Lung (tissue), 11 donors: ENCODE measurements at regions not wholly inside any gene's neighbourhood (a gene's known extent, or its start where the extent isn't known, plus 50 kb on each side); places are given as distances from the start of the nearest gene placed in this dataset.
"Not testable (repeated sequence)": the region's sequence is repeated elsewhere in the genome, so short reads cannot be mapped to it uniquely, and the experiment has no call there.

Experiments
- ATAC-seq: fragments of 200-7000 bp; cut with Tn5 transposase; one replicate; pipeline ENCODE4 v1.9.1; 2020; ENCODE audit warnings: moderate number of reproducible peaks; ENCODE audit not compliant: insufficient read depth, low FRiP score
- DNase-seq, 3 donors: peaks; one replicate each; pipeline ENCODE4 v3.0.0-alpha.2; 2013 to 2017
- H3K27ac ChIP-seq, 2 donors: one replicate each; pipeline ENCODE4 v1.5.1; 2013; ENCODE audit warnings: mild to moderate bottlenecking in 2 of 2, moderate library complexity in 2 of 2, control low read depth in 1 of 2, inconsistent platforms in 1 of 2, low read depth in 1 of 2, low read length in 1 of 2
- H3K27me3 ChIP-seq, 3 donors: one replicate each; pipeline ENCODE4 v1.5.1; 2013; ENCODE audit warnings: low read length in 2 of 3; ENCODE audit not compliant: control insufficient read depth in 3 of 3, insufficient read depth in 3 of 3
- H3K36me3 ChIP-seq, 4 donors: one replicate each; pipeline ENCODE4 v1.5.1; 2013; ENCODE audit warnings: low read length in 4 of 4, mild to moderate bottlenecking in 1 of 4, moderate library complexity in 1 of 4; ENCODE audit not compliant: control insufficient read depth in 4 of 4, insufficient read depth in 4 of 4
- H3K4me1 ChIP-seq, 5 donors: one replicate each; pipeline ENCODE4 v1.5.1; 2013; ENCODE audit warnings: low read length in 5 of 5, mild to moderate bottlenecking in 2 of 5, moderate library complexity in 1 of 5; ENCODE audit not compliant: control insufficient read depth in 5 of 5, insufficient read depth in 5 of 5
- H3K4me3 ChIP-seq: one replicate; pipeline ENCODE4 v1.5.1; 2013; ENCODE audit warnings: mild to moderate bottlenecking, control low read depth, moderate library complexity
- H3K9ac ChIP-seq, 2 donors: one replicate each; pipeline ENCODE4 v1.5.1; 2013; ENCODE audit warnings: low read length in 2 of 2, control low read depth in 1 of 2; ENCODE audit not compliant: insufficient read depth in 1 of 2
- H3K9me3 ChIP-seq, 4 donors: one replicate each; pipeline ENCODE4 v1.5.1; 2013; ENCODE audit warnings: low read length in 3 of 4, mild to moderate bottlenecking in 1 of 4, moderate library complexity in 1 of 4; ENCODE audit not compliant: control insufficient read depth in 4 of 4, insufficient read depth in 3 of 4
- CTCF ChIP-seq: IDR thresholded peaks from 2 replicates; pipeline ENCODE4 v1.5.1; 2012; ENCODE audit warnings: mild to moderate bottlenecking; ENCODE audit errors: control extremely low read depth, extremely low read depth
- WGBS, 2 donors: extraction: QIAGEN DNeasy Blood & Tissue Kit; methylation state at CpG; one replicate each; pipeline ENCODE4 v1.1.7; 2013; 5-methylcytosine and 5-hydroxymethylcytosine counted together
- donor health status: control.
- donor health status: control.
- donor health status: Bipolar disorder and iron deficiency.
- donor health status: healthy.
- donor health status: DM: yes; HTN: yes; CAD: no.

GRCh38 chr5:130295235-130295634, 391.0 kb downstream of the CHSY3 start:
- H3K4me1 ChIP-seq, result no peaks in the 10 kb centered on the region
- DNase-seq (no peak), ATAC-seq (no peak)
- H3K27ac ChIP-seq, result no peak overlapping the region
- no peak overlapping the region for H3K4me3 ChIP-seq
- no peaks in the 10 kb centered on the region for H3K36me3 ChIP-seq
- no peak for TF ChIP-seq CTCF
- H3K27me3 ChIP-seq, result no peaks in the 10 kb centered on the region
- 93 to 100% methylated on average over 1 of the region's 1 CpG for WGBS, 2 donors
- H3K9ac ChIP-seq, result no peak overlapping the region
- no peaks in the 10 kb centered on the region for H3K9me3 ChIP-seq

GRCh38 chr5:130294798-130295197, 390.5 kb downstream of the CHSY3 start:
- not testable (repeated sequence) for DNase-seq, H3K9me3 ChIP-seq, H3K36me3 ChIP-seq, H3K9ac ChIP-seq, ATAC-seq, H3K27ac ChIP-seq, H3K4me1 ChIP-seq, H3K27me3 ChIP-seq, H3K4me3 ChIP-seq
- WGBS, 2 donors, result 96% methylated on average over 3 of the region's 3 CpGs

GRCh38 chr5:130290219-130290618, 386.0 kb downstream of the CHSY3 start:
- no peak for TF ChIP-seq CTCF
- ATAC-seq (peak; percentile 14), DNase-seq (no peak)
- H3K36me3 ChIP-seq, result no peaks in the 10 kb centered on the region
- H3K4me1 ChIP-seq, result peaks cover 0 to 2% (median 0%) of the 10 kb centered on the region in 5 donors
- no peak overlapping the region for H3K9ac ChIP-seq
- no peaks in the 10 kb centered on the region for H3K9me3 ChIP-seq
- WGBS, 2 donors, result 73 to 86% methylated on average over 2 of the region's 2 CpGs
- no peaks in the 10 kb centered on the region for H3K27me3 ChIP-seq
- no peak overlapping the region for H3K27ac ChIP-seq
- no peak overlapping the region for H3K4me3 ChIP-seq

GRCh38 chr5:130289132-130290088, 385.1 kb downstream of the CHSY3 start:
- no peak for DNase-seq
- Histone ChIP-seq H3K4me3 (no peak overlapping the region), H3K9me3 (no peaks in the 10 kb centered on the region), H3K27me3 (no peaks in the 10 kb centered on the region), H3K36me3 (no peaks in the 10 kb centered on the region), H3K27ac (no peak overlapping the region), H3K9ac (no peak overlapping the region), H3K4me1 (peaks cover 0 to 2% (median 0%) of the 10 kb centered on the region in 5 donors)
- no peak for TF ChIP-seq CTCF
- 80 to 89% methylated on average over 6 of the region's 6 CpGs for WGBS, 2 donors
- peak; percentile 67 for ATAC-seq
